ENCODE measurements at regions not wholly inside any gene's neighbourhood (a gene's known extent, or its start where the extent isn't known, plus 50 kb on each side); places are given as distances from the start of the nearest gene placed in this dataset.

DNA sequence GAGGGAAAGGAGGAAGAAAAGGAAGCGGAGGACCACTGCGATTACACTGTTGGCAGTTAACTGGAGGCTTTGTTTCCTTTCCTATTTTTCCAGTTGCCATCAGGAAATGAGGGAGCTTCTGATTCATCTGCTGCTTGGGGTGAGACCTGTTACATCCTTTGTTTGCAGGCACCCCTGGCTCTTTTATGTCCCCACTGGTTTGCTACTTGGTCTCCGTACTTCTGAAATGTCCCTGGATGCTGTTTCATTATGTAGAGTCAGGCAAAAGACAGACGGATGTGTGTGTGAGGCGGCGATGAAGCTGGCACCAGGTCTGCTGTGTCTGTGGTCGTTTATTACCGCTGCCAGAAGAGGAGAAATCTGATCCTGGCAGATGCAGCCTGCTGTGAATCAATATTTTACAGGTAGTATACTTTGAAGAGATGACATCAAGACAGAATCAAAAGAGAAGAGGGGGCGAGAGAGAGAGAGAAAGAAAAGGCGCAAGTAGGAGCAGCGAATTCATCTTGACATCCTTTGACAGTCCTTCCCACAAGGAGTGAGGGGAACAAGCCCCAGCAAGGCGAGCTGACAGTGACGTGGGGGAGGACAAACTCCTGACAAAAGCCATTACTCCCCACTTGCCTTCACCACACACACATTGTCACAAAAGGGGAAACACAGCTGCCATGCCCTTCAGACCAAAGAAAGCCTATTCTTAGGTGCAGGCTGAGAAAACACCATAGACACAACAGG, 145.9 kb upstream of the FBXL4 start:
- TF ChIP-seq, protein P1, sequence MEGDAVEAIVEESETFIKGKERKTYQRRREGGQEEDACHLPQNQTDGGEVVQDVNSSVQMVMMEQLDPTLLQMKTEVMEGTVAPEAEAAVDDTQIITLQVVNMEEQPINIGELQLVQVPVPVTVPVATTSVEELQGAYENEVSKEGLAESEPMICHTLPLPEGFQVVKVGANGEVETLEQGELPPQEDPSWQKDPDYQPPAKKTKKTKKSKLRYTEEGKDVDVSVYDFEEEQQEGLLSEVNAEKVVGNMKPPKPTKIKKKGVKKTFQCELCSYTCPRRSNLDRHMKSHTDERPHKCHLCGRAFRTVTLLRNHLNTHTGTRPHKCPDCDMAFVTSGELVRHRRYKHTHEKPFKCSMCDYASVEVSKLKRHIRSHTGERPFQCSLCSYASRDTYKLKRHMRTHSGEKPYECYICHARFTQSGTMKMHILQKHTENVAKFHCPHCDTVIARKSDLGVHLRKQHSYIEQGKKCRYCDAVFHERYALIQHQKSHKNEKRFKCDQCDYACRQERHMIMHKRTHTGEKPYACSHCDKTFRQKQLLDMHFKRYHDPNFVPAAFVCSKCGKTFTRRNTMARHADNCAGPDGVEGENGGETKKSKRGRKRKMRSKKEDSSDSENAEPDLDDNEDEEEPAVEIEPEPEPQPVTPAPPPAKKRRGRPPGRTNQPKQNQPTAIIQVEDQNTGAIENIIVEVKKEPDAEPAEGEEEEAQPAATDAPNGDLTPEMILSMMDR (conservative IDR thresholded peaks at IDR 0.05), result no peak
- no peak for TF ChIP-seq ZFX (IDR thresholded peaks at IDR 0.05)
